Activated CD8-positive, alpha-beta memory T cell treated with anti-CD3 and anti-CD28 coated beads, Interleukin-2, amount 50 U/mL, for 4 hours (primary cell): ENCODE measurements at regions not wholly inside any gene's neighbourhood (a gene's known extent, or its start where the extent isn't known, plus 50 kb on each side); places are given as distances from the start of the nearest gene placed in this dataset.

Experiments used
- DNase-seq: peaks from one replicate; pipeline ENCODE4 v3.0.0-alpha.2; 2020

- DNase-seq: no peak
These were observed 350.0 kb upstream of the AKR1E2 start for GRCh38 chr10:4475827-4476490.

- DNase-seq: no peak
These were observed 351.2 kb upstream of the AKR1E2 start for GRCh38 chr10:4474829-4475228.

GRCh38 chr10:4473977-4474376 lies 352.0 kb upstream of the AKR1E2 start:
- DNase-seq: no peak

GRCh38 chr10:4472190-4472904 lies 353.7 kb upstream of the AKR1E2 start:
- no peak for DNase-seq

- no peak for DNase-seq
These were observed 355.7 kb upstream of the AKR1E2 start for GRCh38 chr10:4470231-4470835.

GRCh38 chr10:4467481-4467880 lies 358.5 kb upstream of the AKR1E2 start:
- no peak for DNase-seq

- DNase-seq: no peak
These were observed 365.7 kb upstream of the AKR1E2 start for GRCh38 chr10:4460267-4460666.

GRCh38 chr10:4459531-4459930 lies 366.5 kb upstream of the AKR1E2 start:
- no peak for DNase-seq

- no peak for DNase-seq
These were observed 368.4 kb upstream of the AKR1E2 start for GRCh38 chr10:4457597-4457996.

- no peak for DNase-seq
These were observed 369.2 kb upstream of the AKR1E2 start for GRCh38 chr10:4456776-4457175.

GRCh38 chr10:4456279-4456678 lies 369.7 kb upstream of the AKR1E2 start:
- no peak for DNase-seq

GRCh38 chr10:4453950-4454349 lies 372.1 kb upstream of the AKR1E2 start:
- no peak for DNase-seq

- no peak for DNase-seq
These were observed 372.7 kb upstream of the AKR1E2 start for GRCh38 chr10:4453276-4453675.

GRCh38 chr10:4450981-4451908 lies 374.8 kb upstream of the AKR1E2 start:
- no peak for DNase-seq

GRCh38 chr10:4450169-4450568 lies 375.8 kb upstream of the AKR1E2 start:
- no peak for DNase-seq

GRCh38 chr10:4448030-4448429 lies 378.0 kb upstream of the AKR1E2 start:
- DNase-seq: no peak

GRCh38 chr10:4443419-4443818 lies 382.6 kb upstream of the AKR1E2 start:
- no peak for DNase-seq

GRCh38 chr10:4442296-4442695 lies 383.7 kb upstream of the AKR1E2 start:
- DNase-seq: no peak

- no peak for DNase-seq
These were observed 385.7 kb upstream of the AKR1E2 start for GRCh38 chr10:4440260-4440659.

GRCh38 chr10:4437791-4438190 lies 388.2 kb upstream of the AKR1E2 start:
- no peak for DNase-seq

- DNase-seq: no peak
These were observed 388.9 kb upstream of the AKR1E2 start for GRCh38 chr10:4437061-4437460.

GRCh38 chr10:4436103-4436502 lies 389.9 kb upstream of the AKR1E2 start:
- DNase-seq: no peak

- DNase-seq: no peak
These were observed 391.4 kb upstream of the AKR1E2 start for GRCh38 chr10:4434516-4435071.
